GM21360 (cell line): ENCODE measurements at regions not wholly inside any gene's neighbourhood (a gene's known extent, or its start where the extent isn't known, plus 50 kb on each side); places are given as distances from the start of the nearest gene placed in this dataset.

Experiments used
- ATAC-seq: cut with Tn5 transposase; IDR thresholded peaks from one replicate; pipeline ENCODE4 v1.9.1; 2021; ENCODE audit warnings: mild to moderate bottlenecking, moderate library complexity; ENCODE audit not compliant: unreplicated experiment

DNA sequence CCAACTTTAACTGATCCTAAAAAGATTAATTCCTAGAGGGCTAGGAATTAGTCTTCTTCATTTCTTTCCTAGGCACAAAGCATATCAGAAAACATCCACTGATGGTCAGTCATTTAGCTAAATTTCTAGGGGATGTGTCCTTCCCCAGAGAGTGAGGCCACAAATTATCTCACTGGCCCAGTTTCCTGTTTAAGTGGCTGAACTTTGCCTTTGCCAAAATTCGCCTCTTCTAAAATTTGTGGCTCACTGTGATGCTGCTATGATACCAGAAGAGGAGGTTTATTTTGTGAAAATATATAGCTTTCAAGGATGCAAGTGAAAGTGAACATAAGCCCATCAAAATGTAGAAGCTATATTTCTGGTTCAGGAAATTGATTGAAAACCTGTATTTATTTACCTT, 98.1 kb upstream of the FER start:
- ATAC-seq = no peak

DNA sequence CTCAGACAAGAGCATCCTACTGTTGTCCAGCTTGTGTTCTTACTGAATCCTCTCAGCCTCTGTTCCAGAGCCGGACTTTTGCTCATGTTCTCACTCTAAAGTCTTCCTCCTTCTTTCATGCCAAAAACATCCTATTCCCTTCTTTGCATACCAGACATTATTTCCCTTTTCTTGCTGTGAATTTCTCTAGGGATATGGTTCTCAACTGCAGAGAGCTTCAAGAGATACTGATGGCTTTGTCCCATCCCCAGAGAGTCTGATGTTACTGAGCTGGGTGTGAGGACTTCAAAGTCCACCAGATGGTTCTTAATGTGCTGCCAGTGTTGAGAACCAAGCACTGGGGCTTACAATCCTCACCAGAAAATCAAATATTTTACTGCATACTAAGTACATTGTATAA, 98.6 kb upstream of the FER start:
- no peak for ATAC-seq

DNA sequence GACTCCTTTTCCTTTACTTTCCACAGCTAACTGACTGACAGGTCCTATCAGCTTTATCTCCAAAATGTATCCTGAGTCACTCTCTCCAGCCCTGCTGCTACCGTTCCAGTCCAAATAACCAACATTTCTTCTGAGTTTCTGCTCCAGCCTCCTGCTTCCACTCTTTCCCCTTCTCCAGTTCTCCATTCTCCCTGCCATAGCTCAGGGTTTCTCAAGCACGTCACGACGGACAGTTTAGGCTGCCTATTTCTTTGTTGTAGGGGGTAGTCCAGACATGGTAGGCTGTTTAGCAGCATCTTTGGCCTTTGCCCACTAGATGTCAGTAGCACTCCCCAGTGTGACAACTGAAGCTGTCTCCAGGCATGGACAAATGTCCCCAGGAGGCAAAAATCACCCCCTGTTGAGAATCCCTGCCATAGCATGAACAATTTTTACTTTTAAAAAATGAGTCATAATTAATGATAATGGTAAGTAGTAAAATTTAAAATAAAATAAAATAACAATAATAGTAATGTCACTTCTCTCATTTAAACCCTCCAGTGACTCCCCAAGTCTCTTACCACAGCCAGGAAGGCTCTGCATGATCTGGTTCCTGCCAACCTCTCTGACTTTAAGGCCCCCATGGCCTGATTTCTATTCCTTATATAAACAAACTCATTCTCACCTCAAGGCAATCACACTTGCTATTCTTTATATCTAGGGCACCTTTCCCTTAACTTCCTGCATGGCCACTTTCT, 105.4 kb upstream of the FER start:
- peak; percentile 98 for ATAC-seq

DNA sequence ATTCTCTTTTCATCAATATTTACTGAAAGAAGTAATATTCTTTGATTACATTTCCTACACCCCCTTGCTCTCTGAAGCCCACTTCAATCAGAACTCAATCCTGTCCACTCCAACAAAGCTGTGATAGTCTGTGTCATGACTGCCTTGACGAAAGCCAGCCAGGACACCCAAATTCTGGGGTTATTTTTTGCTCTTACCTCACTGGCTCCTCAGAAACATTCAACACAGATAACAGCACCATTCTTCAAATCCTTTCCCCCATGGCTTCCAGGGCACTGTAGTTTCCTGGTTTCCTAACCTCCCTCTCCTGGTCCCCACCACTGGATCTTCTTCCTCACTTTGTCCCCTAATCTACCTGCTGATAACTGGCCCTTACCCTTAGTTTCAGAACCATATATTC, 106.1 kb upstream of the FER start:
- ATAC-seq = no peak

- ATAC-seq = no peak
Measured at GRCh38 chr5:108639366-108639765, 108.3 kb upstream of the FER start.

GRCh38 chr5:108638021-108638420, 109.7 kb upstream of the FER start:
- ATAC-seq = no peak

DNA sequence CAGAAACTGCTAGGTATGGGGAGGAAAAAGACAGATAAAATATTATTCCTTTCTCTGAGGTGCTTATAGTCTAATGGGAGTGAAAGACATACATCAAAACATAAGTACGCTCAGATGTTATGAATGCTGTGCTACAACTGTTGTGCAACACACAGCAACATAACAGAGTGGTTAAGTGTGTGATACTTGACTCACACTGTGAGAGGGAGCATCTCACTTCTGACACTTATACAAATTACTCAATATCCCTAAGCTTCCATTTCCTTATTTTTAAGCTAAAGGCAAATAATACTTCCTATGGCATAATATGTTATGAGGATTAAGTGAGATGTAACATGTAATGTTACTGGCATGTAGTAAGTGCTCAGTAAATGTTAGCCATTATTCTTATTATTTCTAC, 110.6 kb upstream of the FER start:
- no peak for ATAC-seq

- no peak for ATAC-seq
Measured at GRCh38 chr5:108636135-108636853, 111.4 kb upstream of the FER start.

- ATAC-seq = peak; percentile 59
Measured at GRCh38 chr5:108634617-108635288, 112.9 kb upstream of the FER start.

GRCh38 chr5:108634010-108634616, 113.6 kb upstream of the FER start:
- ATAC-seq = no peak

DNA sequence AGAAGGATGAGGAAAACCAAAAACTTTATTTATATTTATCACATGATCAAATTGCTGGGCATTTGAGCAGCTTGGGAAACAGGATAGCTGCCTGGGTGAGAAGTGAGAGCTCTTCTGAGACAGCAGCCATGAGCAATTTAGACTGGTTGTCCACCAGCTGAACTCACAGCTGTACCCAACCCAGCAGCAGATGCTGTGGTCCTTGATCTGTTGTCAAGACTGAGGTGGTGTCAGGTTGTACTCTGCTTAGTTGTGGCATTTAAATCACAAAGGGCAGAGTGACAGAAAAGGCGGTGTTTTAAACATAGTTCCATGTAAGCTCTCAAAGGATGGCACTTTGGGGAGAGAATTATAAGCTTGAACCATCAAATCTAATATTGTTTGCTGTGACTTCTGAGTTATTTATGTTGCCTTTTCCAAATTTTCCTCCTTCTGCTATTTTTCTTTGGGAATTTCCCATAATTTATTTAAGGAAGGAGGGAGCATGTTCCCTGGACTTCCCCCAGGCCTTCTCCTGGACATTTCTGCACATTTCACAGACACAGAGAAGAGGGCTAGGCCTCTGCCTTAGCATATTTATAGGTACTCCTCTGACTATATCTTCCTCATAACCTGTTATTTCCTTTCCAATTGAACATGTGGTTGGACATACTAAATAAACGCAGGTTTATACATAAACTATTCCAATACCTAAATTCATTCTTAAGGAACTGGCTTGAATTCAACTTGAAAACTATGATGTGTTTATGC, 117.7 kb upstream of the FER start:
- no peak for ATAC-seq

DNA sequence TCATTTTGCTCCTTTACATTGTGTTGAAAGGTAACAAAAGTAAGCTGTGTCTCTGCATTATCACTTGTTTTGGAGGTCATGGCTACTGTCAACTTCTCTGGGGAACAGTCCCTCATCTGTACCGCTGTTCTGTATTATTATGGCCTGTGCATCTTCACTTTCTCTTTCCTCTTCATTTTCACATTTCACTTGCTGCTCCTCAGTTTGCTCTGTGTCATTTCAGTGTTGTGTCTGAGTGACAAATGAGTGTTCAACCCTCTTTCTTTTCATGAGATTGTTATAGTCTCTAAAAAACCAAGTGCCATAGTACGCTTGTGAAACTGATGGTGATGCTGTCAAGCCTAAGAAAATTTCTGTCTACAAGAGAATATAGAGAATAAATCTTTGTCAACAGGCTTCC, 122.0 kb upstream of the FER start:
- ATAC-seq = no peak

- no peak for ATAC-seq
Measured at GRCh38 chr5:108623826-108624225, 123.9 kb upstream of the FER start.

- ATAC-seq = no peak
Measured at GRCh38 chr5:108620516-108620915, 127.2 kb upstream of the FER start.

DNA sequence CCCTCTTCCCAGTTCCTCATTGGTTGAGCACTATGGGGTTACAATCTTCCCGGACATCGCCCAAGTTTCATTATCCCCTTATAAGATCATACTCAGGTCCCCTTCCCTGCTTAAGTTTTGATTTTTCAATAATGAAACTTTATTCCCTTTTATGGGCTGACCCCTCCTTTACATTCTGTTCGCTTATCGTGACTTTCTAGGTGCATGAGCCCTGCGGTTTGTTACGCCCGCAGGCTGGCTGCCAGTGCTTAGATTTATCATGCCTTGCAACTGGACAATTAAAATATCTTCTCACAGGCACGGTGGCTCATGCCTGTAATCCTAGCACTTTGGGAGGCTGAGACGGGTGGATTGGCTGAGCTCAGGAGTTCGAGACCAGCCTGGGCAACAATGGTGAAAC, 127.9 kb upstream of the FER start:
- ATAC-seq = no peak

DNA sequence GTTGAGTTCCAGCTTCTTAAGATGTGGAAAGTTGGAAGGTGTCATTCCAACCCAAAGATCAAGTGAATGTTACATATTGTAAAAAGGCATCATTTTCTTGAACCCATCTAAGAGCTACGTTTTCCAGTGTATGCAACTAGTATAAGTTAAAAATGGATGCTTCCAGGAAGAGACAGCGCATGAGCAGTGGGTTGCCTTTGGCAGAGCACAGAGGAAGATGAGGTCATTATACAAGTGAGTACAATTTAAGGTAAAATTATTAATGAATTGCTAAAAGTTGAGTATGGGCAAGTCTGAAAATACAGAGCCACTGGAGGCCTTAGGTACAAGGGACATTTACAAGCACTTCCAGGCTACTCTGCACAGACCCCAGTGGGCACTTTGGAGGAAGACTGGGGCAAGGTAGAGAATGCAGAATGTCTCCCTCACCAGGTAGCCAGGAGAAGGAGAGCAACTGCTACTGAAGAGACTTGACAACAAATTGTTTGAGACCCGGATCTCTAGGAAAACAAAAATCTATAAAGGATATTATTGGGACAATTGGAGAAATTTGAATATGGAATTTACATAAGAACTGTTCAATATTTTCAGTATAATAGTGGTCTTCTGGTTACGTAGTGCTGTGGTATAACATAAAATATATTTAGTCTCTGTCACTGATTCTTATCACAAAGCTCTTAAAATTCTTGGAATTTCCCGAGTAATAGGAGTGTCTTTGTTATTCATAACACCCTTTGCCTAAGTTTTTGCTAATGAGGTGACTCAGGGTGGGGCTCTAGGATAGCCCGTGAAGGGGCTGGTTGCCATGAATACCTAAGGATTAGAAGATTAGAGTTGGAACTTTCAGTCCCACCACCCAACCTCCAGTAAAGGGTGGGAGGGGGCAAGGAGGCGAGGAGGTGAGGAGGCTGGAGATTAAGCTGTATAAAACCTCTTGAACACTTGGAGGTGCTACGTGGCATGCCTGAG, 129.9 kb upstream of the FER start:
- ATAC-seq = no peak

GRCh38 chr5:108615216-108615615, 132.5 kb upstream of the FER start:
- no peak for ATAC-seq

DNA sequence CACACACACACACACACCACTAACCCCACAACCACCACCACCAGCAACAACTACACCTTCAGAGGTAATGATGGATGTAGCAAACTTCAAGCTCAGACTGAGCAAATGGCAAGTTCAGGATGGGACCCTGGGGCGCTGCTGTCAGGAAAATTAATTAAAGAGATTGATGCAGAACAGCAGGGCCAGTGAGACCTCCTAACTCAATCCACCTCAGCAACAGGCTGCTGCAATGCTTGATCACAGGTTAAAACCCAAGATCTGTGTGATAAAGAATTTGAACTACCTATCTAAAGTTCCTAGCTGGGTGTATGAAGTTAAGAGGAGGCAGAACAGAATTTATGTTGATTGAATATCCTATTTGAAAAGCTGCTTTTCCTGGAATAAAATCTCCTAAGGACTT, 140.3 kb upstream of the FER start:
- ATAC-seq = no peak

- no peak for ATAC-seq
Measured at GRCh38 chr5:108606185-108606584, 141.5 kb upstream of the FER start.

DNA sequence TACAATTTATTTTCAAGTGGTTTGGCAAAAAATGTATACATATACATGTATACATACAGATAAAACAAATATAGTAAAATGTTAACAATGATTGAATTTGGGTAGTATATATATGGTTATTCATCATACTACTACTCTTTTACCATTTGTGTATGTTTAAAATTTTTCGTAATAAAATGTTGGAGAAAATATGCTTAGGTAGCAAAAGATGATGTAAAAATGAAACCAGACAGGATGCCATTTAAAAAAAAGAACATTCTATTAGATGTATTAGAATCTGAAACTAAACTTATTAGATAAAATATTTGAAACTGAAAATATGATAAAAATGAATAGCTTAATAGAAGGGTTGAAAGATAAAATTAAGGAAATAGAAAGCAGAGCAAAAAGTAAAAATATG, 144.9 kb upstream of the FER start:
- no peak for ATAC-seq
